Hematopoietic multipotent progenitor cell treated with erythropoietin and hydrocortisone succinate and interleukin-3 and kit ligand, for 6 days (in vitro differentiated cells): ENCODE measurements at regions not wholly inside any gene's neighbourhood (a gene's known extent, or its start where the extent isn't known, plus 50 kb on each side); places are given as distances from the start of the nearest gene placed in this dataset.
"Not testable (repeated sequence)": the region's sequence is repeated elsewhere in the genome, so short reads cannot be mapped to it uniquely, and the experiment has no call there.

Experiments
- DNase-seq: peaks from one replicate; pipeline ENCODE4 v3.0.0-alpha.2; 2015

DNA sequence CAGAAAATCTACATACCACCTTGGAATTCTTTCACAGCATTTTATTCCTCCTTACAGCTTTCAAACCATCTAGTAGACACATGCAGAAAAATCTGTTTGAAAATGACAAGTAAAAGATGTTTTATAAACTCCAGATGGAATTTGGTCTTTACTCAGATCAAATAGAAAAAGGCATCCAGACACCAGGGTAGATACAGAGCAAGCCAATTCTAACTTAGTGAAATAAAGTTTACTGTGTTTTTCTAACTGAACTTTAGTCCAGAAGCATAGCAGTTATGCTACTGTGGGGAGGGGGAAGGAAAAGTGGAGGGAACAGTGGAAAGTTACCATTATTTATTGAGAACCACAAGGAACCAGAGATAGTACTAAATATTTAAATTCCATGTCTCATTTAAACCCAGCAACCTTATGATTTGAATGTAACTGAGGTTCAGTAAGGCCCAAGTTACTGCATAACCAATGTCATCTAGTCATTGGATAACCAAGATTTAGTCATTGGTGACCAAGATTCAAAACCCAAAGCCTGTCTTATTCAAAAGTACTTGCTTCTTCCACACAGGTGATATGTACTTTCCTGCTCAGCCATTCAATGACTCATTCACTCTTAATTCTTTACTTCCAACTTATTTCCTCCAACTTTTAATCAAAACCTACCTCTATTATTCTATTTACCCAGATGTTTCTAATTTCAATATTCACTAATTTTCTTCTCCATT lies 57.7 kb downstream of the RAD51AP2 start:
- DNase-seq: no peak

- DNase-seq: no peak
Observed at GRCh38 chr2:17455343-17455742, 62.9 kb downstream of the RAD51AP2 start.

- not testable (repeated sequence) for DNase-seq
Observed at GRCh38 chr2:17446191-17446590, 72.0 kb downstream of the RAD51AP2 start.

GRCh38 chr2:17445744-17446143 lies 72.5 kb downstream of the RAD51AP2 start:
- no peak for DNase-seq

DNA sequence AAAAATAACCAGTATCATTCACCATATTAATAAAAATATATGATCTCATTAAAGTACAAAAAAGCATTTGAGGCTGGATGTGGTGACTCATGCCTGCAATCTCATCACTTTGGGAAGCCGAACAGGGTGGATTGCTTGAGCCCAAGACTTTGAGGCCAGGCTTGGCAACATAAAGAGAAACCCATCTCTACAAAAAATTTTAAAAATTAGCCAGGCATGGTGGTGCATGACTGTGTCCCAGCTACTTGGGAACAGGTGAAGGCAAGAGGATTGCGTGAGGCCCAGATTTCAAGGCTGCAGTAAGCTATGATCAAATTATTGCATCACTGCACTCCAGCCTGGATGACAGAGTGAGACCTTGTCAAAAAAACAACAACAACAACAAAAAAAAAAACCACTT lies 75.9 kb downstream of the RAD51AP2 start:
- DNase-seq: no peak

GRCh38 chr2:17441790-17442189 lies 76.5 kb downstream of the RAD51AP2 start:
- DNase-seq: no peak

GRCh38 chr2:17441055-17441771 lies 77.0 kb downstream of the RAD51AP2 start:
- DNase-seq: no peak

DNA sequence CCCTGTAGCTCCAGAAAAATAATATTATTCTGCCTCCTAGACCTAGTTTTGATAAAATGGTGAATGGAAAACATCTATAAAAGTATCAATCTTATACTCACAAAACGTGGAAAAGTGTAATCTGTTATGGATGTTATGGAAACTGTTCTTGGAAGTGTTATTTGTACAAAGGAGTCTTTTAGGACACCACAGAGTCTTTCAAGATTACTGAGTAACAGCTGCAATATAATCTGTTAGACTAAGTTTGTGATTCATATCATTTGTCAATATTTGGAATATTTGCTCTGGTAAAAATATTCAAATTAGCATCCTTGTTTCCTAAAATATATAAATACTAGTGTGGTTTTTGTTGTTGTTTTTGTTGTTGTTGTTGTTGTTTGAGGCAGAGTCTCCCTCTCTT lies 87.9 kb downstream of the RAD51AP2 start:
- no peak for DNase-seq

GRCh38 chr2:17429130-17429529 lies 89.1 kb downstream of the RAD51AP2 start:
- DNase-seq: no peak

DNA sequence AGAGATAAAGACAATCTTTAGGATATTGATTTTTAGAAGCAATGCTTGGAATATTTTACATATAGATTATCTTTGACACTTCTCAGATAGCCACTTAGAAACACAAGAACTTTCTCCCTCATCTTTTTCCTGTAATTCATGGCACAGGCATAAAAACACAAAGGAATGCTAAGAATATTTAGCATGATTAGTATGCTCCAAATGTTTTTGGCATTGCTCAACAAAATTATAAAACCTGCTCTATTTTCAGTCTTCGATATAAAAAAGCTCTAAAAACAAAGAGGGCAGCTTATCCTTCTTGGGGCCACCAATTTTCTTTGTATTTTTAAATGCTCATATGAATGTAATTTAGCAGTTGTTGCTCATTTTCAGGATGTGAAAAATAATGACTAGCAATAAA lies 90.8 kb downstream of the RAD51AP2 start:
- no peak for DNase-seq

- no peak for DNase-seq
Observed at GRCh38 chr2:17426743-17427142, 91.5 kb downstream of the RAD51AP2 start.

DNA sequence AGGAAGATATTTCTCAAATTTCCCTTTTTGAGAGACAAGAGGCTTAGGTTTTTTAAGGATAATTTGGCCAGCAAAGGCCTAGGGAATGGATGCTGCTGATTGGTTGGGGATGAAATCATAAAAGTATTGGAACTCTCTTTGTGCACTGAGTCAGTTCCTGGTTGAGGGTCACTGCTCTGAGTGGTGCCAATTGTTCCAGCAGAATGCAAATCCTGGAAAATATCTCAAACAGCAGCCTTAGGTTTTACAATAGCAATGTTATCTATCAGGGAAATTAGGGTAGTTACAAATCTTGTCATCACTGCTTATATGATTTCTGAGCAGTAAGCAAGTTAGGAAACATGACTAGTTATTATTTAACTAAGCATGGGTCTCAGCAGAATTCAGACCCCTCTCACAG lies 96.2 kb downstream of the RAD51AP2 start:
- DNase-seq: no peak

- no peak for DNase-seq
Observed at GRCh38 chr2:17416884-17417391, 101.3 kb downstream of the RAD51AP2 start.

DNA sequence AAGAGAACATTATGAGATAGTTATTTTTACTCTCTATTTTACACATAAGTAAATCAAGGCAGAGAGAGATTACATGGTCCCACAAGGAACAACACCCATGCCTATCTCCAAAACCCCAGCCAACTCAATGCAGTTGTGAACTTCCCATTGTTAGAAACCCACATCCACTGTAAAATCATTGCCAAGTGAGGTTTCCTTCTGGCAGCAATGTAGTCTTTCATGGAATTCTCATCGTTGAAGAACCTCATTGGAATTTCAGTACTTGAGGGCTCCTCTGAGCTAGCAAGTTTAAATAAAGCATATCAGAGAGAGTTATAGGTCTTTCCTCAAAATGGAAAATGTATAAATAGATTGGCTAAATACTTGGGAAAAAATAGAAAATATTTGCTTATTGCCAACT lies 105.2 kb downstream of the RAD51AP2 start:
- no peak for DNase-seq

- DNase-seq: no peak
Observed at GRCh38 chr2:17401096-17401495, 117.1 kb downstream of the RAD51AP2 start.

GRCh38 chr2:17398770-17399169 lies 119.5 kb downstream of the RAD51AP2 start:
- DNase-seq: no peak

DNA sequence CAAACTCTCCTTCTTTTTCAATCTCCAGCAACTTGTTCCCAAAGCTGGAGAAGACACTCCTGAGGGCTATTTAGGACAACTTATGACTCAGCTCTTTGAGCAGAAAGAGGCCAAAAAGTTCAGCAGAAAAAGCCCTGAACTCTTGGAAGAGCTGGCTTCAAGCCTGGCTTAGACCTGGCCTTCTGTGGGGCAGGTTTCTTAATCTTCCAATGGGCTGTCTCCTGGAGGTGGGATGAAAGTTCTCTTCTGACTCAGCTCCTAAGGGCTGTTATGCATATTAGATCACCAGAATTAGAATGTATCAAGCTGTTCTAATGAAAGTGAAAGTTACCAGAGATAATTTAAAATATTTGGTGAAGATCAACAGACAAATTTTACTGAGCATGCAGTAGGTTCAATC lies 129.4 kb downstream of the RAD51AP2 start:
- DNase-seq: no peak

GRCh38 chr2:17387591-17387990 lies 130.6 kb downstream of the RAD51AP2 start:
- DNase-seq: no peak

GRCh38 chr2:17386771-17387170 lies 131.5 kb downstream of the RAD51AP2 start:
- DNase-seq: no peak

GRCh38 chr2:17380003-17380402 lies 138.2 kb downstream of the RAD51AP2 start:
- no peak for DNase-seq

GRCh38 chr2:17375262-17375661 lies 143.0 kb downstream of the RAD51AP2 start:
- DNase-seq: no peak

DNA sequence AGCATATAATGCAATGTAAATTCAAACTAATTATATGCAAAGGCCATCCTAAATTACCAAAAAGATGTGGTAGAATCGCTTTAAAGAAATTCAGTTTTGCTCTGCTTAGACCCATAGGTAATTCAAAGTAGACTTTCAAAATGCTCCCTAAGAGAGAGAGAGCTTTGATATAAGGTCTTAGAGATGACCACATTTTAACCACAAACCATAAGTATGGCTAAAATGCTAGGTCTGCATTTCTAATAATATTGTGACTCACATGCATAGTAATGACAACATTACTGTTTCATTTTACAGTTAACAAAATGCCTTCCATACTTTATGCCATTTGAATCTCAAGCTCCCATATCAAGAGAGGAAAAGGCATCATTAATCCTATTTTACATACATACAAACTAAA lies 144.5 kb downstream of the RAD51AP2 start:
- no peak for DNase-seq

GRCh38 chr2:17373041-17373440 lies 145.2 kb downstream of the RAD51AP2 start:
- no peak for DNase-seq

DNA sequence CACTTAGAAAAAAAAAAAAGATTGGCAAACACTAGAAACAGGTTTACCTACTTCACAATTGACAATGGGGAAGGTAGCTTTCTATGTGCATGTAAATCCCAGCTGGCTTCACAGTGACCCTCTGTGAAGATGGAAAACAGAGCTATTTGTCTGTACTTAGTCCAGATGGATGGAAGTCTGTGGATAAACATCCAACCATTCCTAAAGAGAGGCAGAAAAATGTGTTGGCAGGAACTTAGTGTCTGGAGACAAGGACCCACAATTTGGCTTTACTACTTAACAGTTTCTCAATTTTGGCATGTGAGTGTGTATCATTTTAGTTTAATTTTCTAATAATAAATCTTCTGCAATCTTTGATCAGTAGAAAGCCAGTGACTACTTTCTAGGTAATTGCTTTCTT lies 154.4 kb downstream of the RAD51AP2 start:
- DNase-seq: no peak

GRCh38 chr2:17362956-17363355 lies 155.3 kb downstream of the RAD51AP2 start:
- DNase-seq: no peak
